ENCODE measurements at regions not wholly inside any gene's neighbourhood (a gene's known extent, or its start where the extent isn't known, plus 50 kb on each side); places are given as distances from the start of the nearest gene placed in this dataset.

GRCh38 chr10:65231148-65231547, 1694.7 kb upstream of the LRRTM3 start:
- WGBS, 3 donors, result 65 to 72% (median 67%) methylated on average over 3 of the region's 3 CpGs
- TF ChIP-seq EP300 (IDR thresholded peaks at IDR 0.05) (no peak), POLR2A (IDR thresholded peaks at IDR 0.05) (no peak), CTCF (IDR thresholded peaks at IDR 0.05) (no peak)
- H3K27ac ChIP-seq, result no peak overlapping the region
- no peaks in the 10 kb centered on the region for H3K4me1 ChIP-seq (ENCODE audit: insufficient read depth)
- intact Hi-C loops (cut with DNase I), result no loop called here
- H3K36me3 ChIP-seq, result no peaks in the 10 kb centered on the region
- no peaks in the 10 kb centered on the region for H3K27me3 ChIP-seq
- no peaks in the 10 kb centered on the region for H3K9me3 ChIP-seq
- H3K4me3 ChIP-seq, result no peak overlapping the region
- no peak for DNase-seq

GRCh38 chr10:65234261-65234660, 1691.6 kb upstream of the LRRTM3 start:
- 86 to 91% (median 87%) methylated on average over 2 of the region's 2 CpGs for WGBS, 3 donors

GRCh38 chr10:65235266-65235665, 1690.6 kb upstream of the LRRTM3 start:
- H3K27me3 ChIP-seq, result no peaks in the 10 kb centered on the region
- H3K9me3 ChIP-seq, result no peaks in the 10 kb centered on the region
- H3K4me1 ChIP-seq (ENCODE audit: insufficient read depth), result no peaks in the 10 kb centered on the region
- 62 to 76% (median 74%) methylated on average over 2 of the region's 2 CpGs for whole genome bisulfite sequencing, 3 donors
- H3K27ac ChIP-seq, result no peak overlapping the region
- no peak for DNase-seq
- intact Hi-C loops (cut with DNase I), result no loop called here
- no peak overlapping the region for H3K4me3 ChIP-seq
- no peaks in the 10 kb centered on the region for H3K36me3 ChIP-seq
- TF ChIP-seq EP300 (IDR thresholded peaks at IDR 0.05) (no peak), POLR2A (IDR thresholded peaks at IDR 0.05) (no peak), CTCF (IDR thresholded peaks at IDR 0.05) (no peak)

More at GRCh38 chr10:65234261-65234660, 1691.6 kb upstream of the LRRTM3 start:
- Histone ChIP-seq H3K27me3 (no peaks in the 10 kb centered on the region), H3K9me3 (no peaks in the 10 kb centered on the region), H3K36me3 (no peaks in the 10 kb centered on the region), H3K4me3 (no peak overlapping the region), H3K4me1 (ENCODE audit: insufficient read depth) (no peaks in the 10 kb centered on the region), H3K27ac (no peak overlapping the region)
- intact Hi-C loops (cut with DNase I), result no loop called here
- TF ChIP-seq POLR2A (IDR thresholded peaks at IDR 0.05) (no peak), EP300 (IDR thresholded peaks at IDR 0.05) (no peak), CTCF (IDR thresholded peaks at IDR 0.05) (no peak)
- no peak for DNase-seq

- no peaks in the 10 kb centered on the region for H3K36me3 ChIP-seq
- DNase-seq, result no peak
- no peak overlapping the region for H3K27ac ChIP-seq
- no peak overlapping the region for H3K4me3 ChIP-seq
- intact Hi-C loops (cut with DNase I), result no loop called here
- H3K9me3 ChIP-seq, result no peaks in the 10 kb centered on the region
- no peaks in the 10 kb centered on the region for H3K4me1 ChIP-seq (ENCODE audit: insufficient read depth)
- no peaks in the 10 kb centered on the region for H3K27me3 ChIP-seq
- TF ChIP-seq POLR2A (IDR thresholded peaks at IDR 0.05) (no peak), EP300 (IDR thresholded peaks at IDR 0.05) (no peak), CTCF (IDR thresholded peaks at IDR 0.05) (no peak)
- 79 to 84% (median 80%) methylated on average over 2 of the region's 2 CpGs for WGBS, 3 donors
Measured at GRCh38 chr10:65235846-65236245, 1690.0 kb upstream of the LRRTM3 start.
